ENCODE measurements at regions not wholly inside any gene's neighbourhood (a gene's known extent, or its start where the extent isn't known, plus 50 kb on each side); places are given as distances from the start of the nearest gene placed in this dataset.

DNA sequence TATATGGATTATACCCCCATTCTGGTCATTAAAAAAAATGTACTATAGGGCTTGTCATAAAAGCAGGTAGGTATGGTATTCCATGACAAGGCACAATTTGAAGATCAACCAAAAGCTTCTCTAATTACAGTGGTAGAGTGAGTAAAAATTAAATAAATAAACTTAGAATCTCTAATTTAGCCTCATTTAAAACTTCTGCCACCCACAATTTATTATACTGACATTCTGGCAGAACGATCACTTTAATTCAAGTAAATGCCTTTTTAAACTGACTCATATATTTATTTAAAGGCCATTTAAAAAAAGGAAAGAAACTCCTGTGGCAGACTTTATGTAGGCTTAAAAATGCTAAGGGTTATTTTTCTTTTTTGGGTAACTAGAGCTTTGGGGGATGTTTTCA, 68.3 kb upstream of the PHACTR2 start:
- Histone ChIP-seq H3K4me1 (ENCODE audit: control insufficient read depth in 2 of 3, insufficient read depth in 2 of 3, low read depth in 1 of 3, low read length in 3 of 3) (no peaks in the 10 kb centered on the region), H3K27me3 (ENCODE audit: control insufficient read depth, insufficient read depth, low read length) (no peaks in the 10 kb centered on the region), H3K4me3 (ENCODE audit: low read length in 3 of 3) (no peak overlapping the region), H3K36me3 (ENCODE audit: control insufficient read depth in 2 of 3, insufficient read depth in 3 of 3, low read length in 3 of 3) (no peaks in the 10 kb centered on the region), H3K9ac (ENCODE audit: low read length in 3 of 3) (no peak overlapping the region), H3K9me3 (ENCODE audit: control insufficient read depth in 2 of 3, insufficient read depth in 1 of 3, low read length in 3 of 3) (no peaks in the 10 kb centered on the region), H3K27ac (ENCODE audit: low read depth in 2 of 2, low read length in 2 of 2) (no peak overlapping the region)
- DNase-seq (no peak), FAIRE-seq (no peak)
- intact Hi-C loops (cut with DNase I) = no loop called here
- TF ChIP-seq, protein P1, sequence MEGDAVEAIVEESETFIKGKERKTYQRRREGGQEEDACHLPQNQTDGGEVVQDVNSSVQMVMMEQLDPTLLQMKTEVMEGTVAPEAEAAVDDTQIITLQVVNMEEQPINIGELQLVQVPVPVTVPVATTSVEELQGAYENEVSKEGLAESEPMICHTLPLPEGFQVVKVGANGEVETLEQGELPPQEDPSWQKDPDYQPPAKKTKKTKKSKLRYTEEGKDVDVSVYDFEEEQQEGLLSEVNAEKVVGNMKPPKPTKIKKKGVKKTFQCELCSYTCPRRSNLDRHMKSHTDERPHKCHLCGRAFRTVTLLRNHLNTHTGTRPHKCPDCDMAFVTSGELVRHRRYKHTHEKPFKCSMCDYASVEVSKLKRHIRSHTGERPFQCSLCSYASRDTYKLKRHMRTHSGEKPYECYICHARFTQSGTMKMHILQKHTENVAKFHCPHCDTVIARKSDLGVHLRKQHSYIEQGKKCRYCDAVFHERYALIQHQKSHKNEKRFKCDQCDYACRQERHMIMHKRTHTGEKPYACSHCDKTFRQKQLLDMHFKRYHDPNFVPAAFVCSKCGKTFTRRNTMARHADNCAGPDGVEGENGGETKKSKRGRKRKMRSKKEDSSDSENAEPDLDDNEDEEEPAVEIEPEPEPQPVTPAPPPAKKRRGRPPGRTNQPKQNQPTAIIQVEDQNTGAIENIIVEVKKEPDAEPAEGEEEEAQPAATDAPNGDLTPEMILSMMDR (IDR thresholded peaks at IDR 0.05; ENCODE audit: borderline replicate concordance, extremely low read depth, insufficient read depth) = no peak

- Histone ChIP-seq H3K27me3 (ENCODE audit: control insufficient read depth, insufficient read depth, low read length) (no peaks in the 10 kb centered on the region), H3K4me3 (ENCODE audit: low read length in 3 of 3) (no peak overlapping the region), H3K27ac (ENCODE audit: low read depth in 2 of 2, low read length in 2 of 2) (no peak overlapping the region), H3K9ac (ENCODE audit: low read length in 3 of 3) (no peak overlapping the region), H3K9me3 (ENCODE audit: control insufficient read depth in 2 of 3, insufficient read depth in 1 of 3, low read length in 3 of 3) (no peaks in the 10 kb centered on the region), H3K36me3 (ENCODE audit: control insufficient read depth in 2 of 3, insufficient read depth in 3 of 3, low read length in 3 of 3) (no peaks in the 10 kb centered on the region), H3K4me1 (ENCODE audit: control insufficient read depth in 2 of 3, insufficient read depth in 2 of 3, low read depth in 1 of 3, low read length in 3 of 3) (no peaks in the 10 kb centered on the region)
- FAIRE-seq = no peak
- TF ChIP-seq, protein P1 (IDR thresholded peaks at IDR 0.05; ENCODE audit: borderline replicate concordance, extremely low read depth, insufficient read depth) = no peak
- intact Hi-C loops (cut with DNase I) = no loop called here
- DNase-seq = no peak
Observed at GRCh38 chr6:143608906-143609305, 68.9 kb upstream of the PHACTR2 start.

GRCh38 chr6:143607974-143608373, 69.8 kb upstream of the PHACTR2 start:
- TF ChIP-seq, protein P1 (IDR thresholded peaks at IDR 0.05; ENCODE audit: borderline replicate concordance, extremely low read depth, insufficient read depth) = no peak
- DNase-seq (no peak), FAIRE-seq (no peak)
- intact Hi-C loops (cut with DNase I) = no loop called here
- Histone ChIP-seq H3K36me3 (ENCODE audit: control insufficient read depth in 2 of 3, insufficient read depth in 3 of 3, low read length in 3 of 3) (no peaks in the 10 kb centered on the region), H3K4me3 (ENCODE audit: low read length in 3 of 3) (no peak overlapping the region), H3K4me1 (ENCODE audit: control insufficient read depth in 2 of 3, insufficient read depth in 2 of 3, low read depth in 1 of 3, low read length in 3 of 3) (no peaks in the 10 kb centered on the region), H3K27me3 (ENCODE audit: control insufficient read depth, insufficient read depth, low read length) (no peaks in the 10 kb centered on the region), H3K9ac (ENCODE audit: low read length in 3 of 3) (no peak overlapping the region), H3K9me3 (ENCODE audit: control insufficient read depth in 2 of 3, insufficient read depth in 1 of 3, low read length in 3 of 3) (no peaks in the 10 kb centered on the region), H3K27ac (ENCODE audit: low read depth in 2 of 2, low read length in 2 of 2) (no peak overlapping the region)

GRCh38 chr6:143607168-143607567, 70.6 kb upstream of the PHACTR2 start:
- intact Hi-C loops (cut with DNase I) = no loop called here
- no peaks in the 10 kb centered on the region for H3K9me3 ChIP-seq (ENCODE audit: control insufficient read depth in 2 of 3, insufficient read depth in 1 of 3, low read length in 3 of 3)
- no peaks in the 10 kb centered on the region for H3K4me1 ChIP-seq (ENCODE audit: control insufficient read depth in 2 of 3, insufficient read depth in 2 of 3, low read depth in 1 of 3, low read length in 3 of 3)
- no peak overlapping the region for H3K27ac ChIP-seq (ENCODE audit: low read depth in 2 of 2, low read length in 2 of 2)
- no peak for FAIRE-seq
- no peak for DNase-seq
- TF ChIP-seq, protein P1 (IDR thresholded peaks at IDR 0.05; ENCODE audit: borderline replicate concordance, extremely low read depth, insufficient read depth) = no peak
- no peaks in the 10 kb centered on the region for H3K36me3 ChIP-seq (ENCODE audit: control insufficient read depth in 2 of 3, insufficient read depth in 3 of 3, low read length in 3 of 3)
- no peak overlapping the region for H3K4me3 ChIP-seq (ENCODE audit: low read length in 3 of 3)
- H3K9ac ChIP-seq (ENCODE audit: low read length in 3 of 3) = no peak overlapping the region
- H3K27me3 ChIP-seq (ENCODE audit: control insufficient read depth, insufficient read depth, low read length) = no peaks in the 10 kb centered on the region
